ENCODE measurements at regions not wholly inside any gene's neighbourhood (a gene's known extent, or its start where the extent isn't known, plus 50 kb on each side); places are given as distances from the start of the nearest gene placed in this dataset.
A peak's percentile ranks its signal among the peaks of the same experiment; 100 is the strongest.

- H3K9me3 ChIP-seq (replicated peaks; ENCODE audit: control insufficient read depth, insufficient read depth, low read depth, low read length): no peaks in the 10 kb centered on the region
- CTCF ChIA-PET (ENCODE audit: low intra/inter-chr PET ratio): no interaction called here
- H3K36me3 ChIP-seq (ENCODE audit: control insufficient read depth, insufficient read depth, low read length): no peaks in the 10 kb centered on the region
- no peak overlapping the region for H3K4me3 ChIP-seq
- H4K20me1 ChIP-seq (replicated peaks; ENCODE audit: control insufficient read depth, insufficient read depth, low read length): no peaks in the 10 kb centered on the region
- no peak overlapping the region for H3K27ac ChIP-seq (ENCODE audit: extremely low read depth, low read depth, low read length)
- peak in 1 of 4 experiments; percentile 16 for DNase-seq (ENCODE audit: extremely low read depth in 1 of 4, low spot score in 3 of 4)
- FAIRE-seq: no peak
- intact Hi-C loops (cut with micrococcal nuclease): loop anchor here (5.0 kb wide), 1 partner anchor 368 kb away; no protein-coding TSS in a partner anchor
- 1% methylated on average over 5 of the region's 5 CpGs for WGBS (ENCODE audit: insufficient coverage, low coverage, missing lambda C conversion rate)
- BruUV-seq (replicated peaks): no TSS peak
- no peaks in the 10 kb centered on the region for H3K9me1 ChIP-seq (ENCODE audit: control insufficient read depth, insufficient read depth, low read length)
- H3K9ac ChIP-seq (ENCODE audit: insufficient read depth in 1 of 2, low read depth in 2 of 2, low read length in 2 of 2): no peak overlapping the region
- H3K4me2 ChIP-seq (ENCODE audit: insufficient read depth, low read length): no peak overlapping the region
- H3K4me1 ChIP-seq (replicated peaks in 1 of 2; ENCODE audit: control insufficient read depth in 2 of 2, insufficient read depth in 2 of 2, low read length in 2 of 2): no peaks in the 10 kb centered on the region
- H2AFZ ChIP-seq (ENCODE audit: low read depth, low read length): no peak overlapping the region
- H3K79me2 ChIP-seq (ENCODE audit: control insufficient read depth, insufficient read depth, low read length): no peaks in the 10 kb centered on the region
- ATAC-seq: peak; percentile 69; the same call in 2 of the 3 replicates
- H3K27me3 ChIP-seq (ENCODE audit: control insufficient read depth in 2 of 2, insufficient read depth in 2 of 2, low read length in 2 of 2): no peaks in the 10 kb centered on the region
- in situ Hi-C loops (cut with MboI): loop anchor here (10.0 kb wide), 2 partner anchors 465 to 505 kb away; no protein-coding TSS in a partner anchor
- POLR2A ChIA-PET: no interaction called here
- TF ChIP-seq BRCA1 (IDR thresholded peaks at IDR 0.05): no peak
- TF ChIP-seq BRCA1 (CRISPR knock-in tag; IDR thresholded peaks at IDR 0.05): no peak
- TF ChIP-seq C11orf30 (IDR thresholded peaks at IDR 0.05; ENCODE audit: low read depth): peak; percentile 56; the same call in 1 of the 2 replicates
- TF ChIP-seq NFE2 (IDR thresholded peaks at IDR 0.05; ENCODE audit: low read depth): peak; percentile 75
- TF ChIP-seq, protein P1, sequence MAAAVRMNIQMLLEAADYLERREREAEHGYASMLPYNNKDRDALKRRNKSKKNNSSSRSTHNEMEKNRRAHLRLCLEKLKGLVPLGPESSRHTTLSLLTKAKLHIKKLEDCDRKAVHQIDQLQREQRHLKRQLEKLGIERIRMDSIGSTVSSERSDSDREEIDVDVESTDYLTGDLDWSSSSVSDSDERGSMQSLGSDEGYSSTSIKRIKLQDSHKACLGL (CRISPR knock-in tag; IDR thresholded peaks at IDR 0.05; ENCODE audit: borderline replicate concordance, poor library complexity, severe bottlenecking): no peak
- peak; percentile 78 for TF ChIP-seq ATF3 (IDR thresholded peaks at IDR 0.05)
- no peak for TF ChIP-seq ATF3 (CRISPR knock-in tag; conservative IDR thresholded peaks at IDR 0.05)
- TF ChIP-seq MAFF (IDR thresholded peaks at IDR 0.05; ENCODE audit: low read length): peak; percentile 53; the same call in 1 of the 2 replicates
- peak; percentile 21; the same call in 1 of the 2 replicates for TF ChIP-seq MAFK (IDR thresholded peaks at IDR 0.05; ENCODE audit: low read length)
- TF ChIP-seq, protein P2, sequence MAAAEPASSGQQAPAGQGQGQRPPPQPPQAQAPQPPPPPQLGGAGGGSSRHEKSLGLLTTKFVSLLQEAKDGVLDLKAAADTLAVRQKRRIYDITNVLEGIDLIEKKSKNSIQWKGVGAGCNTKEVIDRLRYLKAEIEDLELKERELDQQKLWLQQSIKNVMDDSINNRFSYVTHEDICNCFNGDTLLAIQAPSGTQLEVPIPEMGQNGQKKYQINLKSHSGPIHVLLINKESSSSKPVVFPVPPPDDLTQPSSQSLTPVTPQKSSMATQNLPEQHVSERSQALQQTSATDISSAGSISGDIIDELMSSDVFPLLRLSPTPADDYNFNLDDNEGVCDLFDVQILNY (CRISPR knock-in tag; IDR thresholded peaks at IDR 0.05): no peak
- no peak for TF ChIP-seq HNRNPUL1 (IDR thresholded peaks at IDR 0.05; ENCODE audit: low read length)
- TF ChIP-seq ZNF316 (IDR thresholded peaks at IDR 0.05): peak; percentile 63
- TF ChIP-seq, protein P3, sequence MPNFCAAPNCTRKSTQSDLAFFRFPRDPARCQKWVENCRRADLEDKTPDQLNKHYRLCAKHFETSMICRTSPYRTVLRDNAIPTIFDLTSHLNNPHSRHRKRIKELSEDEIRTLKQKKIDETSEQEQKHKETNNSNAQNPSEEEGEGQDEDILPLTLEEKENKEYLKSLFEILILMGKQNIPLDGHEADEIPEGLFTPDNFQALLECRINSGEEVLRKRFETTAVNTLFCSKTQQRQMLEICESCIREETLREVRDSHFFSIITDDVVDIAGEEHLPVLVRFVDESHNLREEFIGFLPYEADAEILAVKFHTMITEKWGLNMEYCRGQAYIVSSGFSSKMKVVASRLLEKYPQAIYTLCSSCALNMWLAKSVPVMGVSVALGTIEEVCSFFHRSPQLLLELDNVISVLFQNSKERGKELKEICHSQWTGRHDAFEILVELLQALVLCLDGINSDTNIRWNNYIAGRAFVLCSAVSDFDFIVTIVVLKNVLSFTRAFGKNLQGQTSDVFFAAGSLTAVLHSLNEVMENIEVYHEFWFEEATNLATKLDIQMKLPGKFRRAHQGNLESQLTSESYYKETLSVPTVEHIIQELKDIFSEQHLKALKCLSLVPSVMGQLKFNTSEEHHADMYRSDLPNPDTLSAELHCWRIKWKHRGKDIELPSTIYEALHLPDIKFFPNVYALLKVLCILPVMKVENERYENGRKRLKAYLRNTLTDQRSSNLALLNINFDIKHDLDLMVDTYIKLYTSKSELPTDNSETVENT (CRISPR knock-in tag; IDR thresholded peaks at IDR 0.05): no peak
- no peak for TF ChIP-seq PHB2 (IDR thresholded peaks at IDR 0.05; ENCODE audit: low read depth)
- TF ChIP-seq HMGN3 (IDR thresholded peaks at IDR 0.05; ENCODE audit: borderline replicate concordance, extremely low read depth, insufficient read length, low read depth, low read length): no peak
- no peak for TF ChIP-seq PHF21A (IDR thresholded peaks at IDR 0.05; ENCODE audit: borderline replicate concordance, low read depth)
- TF ChIP-seq JUND (IDR thresholded peaks at IDR 0.05; ENCODE audit: borderline replicate concordance, low read depth, low read length): peak; percentile 77; the same call in 1 of the 2 replicates
- TF ChIP-seq JUND (tag; IDR thresholded peaks at IDR 0.05; ENCODE audit: borderline replicate concordance, low read depth, low read length): peak; percentile 87
- no peak for TF ChIP-seq IRF2 (CRISPR knock-in tag; IDR thresholded peaks at IDR 0.05)
These were observed 83.2 kb upstream of the PAPPA2 start for GRCh38 chr1:176379626-176380339.
